Mesenteric fat pad (tissue), 1 donor: ENCODE measurements at regions not wholly inside any gene's neighbourhood (a gene's known extent, or its start where the extent isn't known, plus 50 kb on each side); places are given as distances from the start of the nearest gene placed in this dataset.

Experiments
- DNase-seq: peaks from one replicate; pipeline ENCODE4 v3.0.0-alpha.2; 2020; ENCODE audit warnings: low spot score
- donor health status: DM: yes; HTN: yes; CAD: no.

DNA sequence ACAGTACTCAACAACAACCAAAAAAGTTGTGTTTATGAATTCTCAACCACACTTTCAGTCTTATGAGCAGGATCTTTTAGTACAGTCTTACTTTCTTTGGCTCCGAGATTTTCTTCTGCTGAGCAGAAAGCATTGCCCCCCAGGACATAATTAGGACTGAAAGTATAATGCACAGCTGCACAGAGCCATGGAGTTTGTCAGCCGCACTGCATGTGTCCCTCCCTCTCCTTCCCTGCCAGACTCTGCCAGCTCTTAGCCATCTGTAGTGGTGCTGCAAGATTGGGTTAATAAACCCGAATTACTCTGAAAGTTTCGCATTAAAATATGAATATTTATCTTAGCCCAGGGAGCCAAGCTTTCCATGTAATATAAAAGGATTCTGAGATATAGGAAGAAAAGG is 179.6 kb upstream of the PTCHD4 start:
- DNase-seq: no peak

GRCh38 chr6:48289841-48290240 is 178.8 kb upstream of the PTCHD4 start:
- DNase-seq: no peak

DNA sequence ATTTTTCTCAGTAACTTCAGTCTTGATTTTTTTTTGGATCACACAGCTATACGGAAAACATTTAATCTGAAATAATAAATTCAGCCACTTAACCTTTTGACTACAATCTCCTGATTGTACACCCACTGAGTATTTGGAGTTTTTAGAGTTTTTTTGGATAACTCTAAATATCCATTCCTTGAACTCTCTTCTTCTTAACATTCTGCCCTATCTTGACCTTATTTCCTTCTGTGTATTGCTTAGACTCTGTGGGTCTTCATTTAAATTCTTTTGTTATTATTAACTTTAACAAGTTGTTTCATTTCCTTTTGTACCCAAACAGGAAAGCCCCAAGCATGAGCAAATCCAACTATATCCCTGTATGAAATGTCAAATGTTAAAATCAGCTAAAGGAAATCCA is 170.2 kb upstream of the PTCHD4 start:
- no peak for DNase-seq

- no peak for DNase-seq
These were observed 169.1 kb upstream of the PTCHD4 start for GRCh38 chr6:48280035-48280620.

DNA sequence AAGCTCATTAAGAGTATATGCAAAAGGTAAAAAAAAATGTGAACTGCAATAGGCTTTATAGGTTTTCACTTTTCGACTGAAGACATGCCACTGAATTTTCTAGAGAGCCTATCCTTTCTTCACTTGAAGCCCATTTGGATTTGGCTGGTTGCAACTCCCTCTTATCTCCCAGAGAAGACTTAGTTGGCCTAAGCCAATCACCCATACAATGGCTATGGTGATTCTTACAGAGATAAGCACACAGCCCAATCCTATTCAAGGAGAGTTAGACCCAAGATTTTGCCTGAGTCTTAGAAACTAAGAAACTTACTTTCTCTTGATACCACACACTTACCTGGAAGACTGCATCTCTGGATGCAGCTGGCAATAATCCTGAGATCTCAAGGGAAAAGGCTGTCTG is 167.3 kb upstream of the PTCHD4 start:
- no peak for DNase-seq

- no peak for DNase-seq
These were observed 161.5 kb upstream of the PTCHD4 start for GRCh38 chr6:48272518-48272917.

GRCh38 chr6:48255094-48255493 is 144.1 kb upstream of the PTCHD4 start:
- DNase-seq: no peak

DNA sequence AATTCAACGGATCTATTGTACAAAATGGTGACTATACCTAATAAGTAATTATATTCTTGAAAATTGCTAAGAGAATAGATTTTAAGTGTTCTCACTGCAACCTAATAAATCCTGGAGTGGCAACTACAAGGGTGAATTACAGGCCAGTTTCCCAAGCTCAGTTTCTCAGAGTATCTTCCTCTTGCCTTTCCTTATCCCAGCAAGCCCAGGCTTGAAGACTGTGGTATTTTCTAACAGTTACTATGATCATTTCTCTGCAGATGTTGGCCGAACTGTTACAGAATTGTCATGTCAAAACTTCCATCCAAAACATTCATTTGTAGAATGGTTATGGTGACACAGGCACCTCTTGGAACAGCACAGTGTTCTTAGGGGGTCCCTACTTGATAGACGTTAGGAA is 138.1 kb upstream of the PTCHD4 start:
- no peak for DNase-seq

- no peak for DNase-seq
These were observed 132.1 kb upstream of the PTCHD4 start for GRCh38 chr6:48243071-48243470.

- no peak for DNase-seq
These were observed 129.3 kb upstream of the PTCHD4 start for GRCh38 chr6:48240287-48240686.

- no peak for DNase-seq
These were observed 125.4 kb upstream of the PTCHD4 start for GRCh38 chr6:48236375-48236774.

DNA sequence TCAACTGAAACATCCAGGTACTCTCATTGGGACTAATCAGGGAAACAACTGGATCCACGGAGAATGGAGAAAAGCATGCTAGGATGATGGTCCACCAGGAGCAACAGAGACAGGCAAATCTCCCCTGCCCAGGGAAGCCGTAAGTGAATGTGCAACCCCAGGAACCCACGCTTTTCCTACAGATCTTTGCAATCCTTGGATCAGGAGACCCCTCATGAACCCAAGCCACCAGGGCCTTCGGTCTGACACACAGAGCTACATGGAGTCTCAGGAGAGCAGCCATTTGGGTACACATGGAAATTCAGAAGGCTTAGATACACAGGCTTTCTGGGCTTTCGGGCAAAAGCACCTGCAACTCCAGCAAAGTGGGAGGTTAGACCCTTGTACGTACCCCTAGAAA is 122.1 kb upstream of the PTCHD4 start:
- DNase-seq: no peak

GRCh38 chr6:48229841-48230240 is 118.8 kb upstream of the PTCHD4 start:
- no peak for DNase-seq

- DNase-seq: no peak
These were observed 111.2 kb upstream of the PTCHD4 start for GRCh38 chr6:48222241-48222640.

DNA sequence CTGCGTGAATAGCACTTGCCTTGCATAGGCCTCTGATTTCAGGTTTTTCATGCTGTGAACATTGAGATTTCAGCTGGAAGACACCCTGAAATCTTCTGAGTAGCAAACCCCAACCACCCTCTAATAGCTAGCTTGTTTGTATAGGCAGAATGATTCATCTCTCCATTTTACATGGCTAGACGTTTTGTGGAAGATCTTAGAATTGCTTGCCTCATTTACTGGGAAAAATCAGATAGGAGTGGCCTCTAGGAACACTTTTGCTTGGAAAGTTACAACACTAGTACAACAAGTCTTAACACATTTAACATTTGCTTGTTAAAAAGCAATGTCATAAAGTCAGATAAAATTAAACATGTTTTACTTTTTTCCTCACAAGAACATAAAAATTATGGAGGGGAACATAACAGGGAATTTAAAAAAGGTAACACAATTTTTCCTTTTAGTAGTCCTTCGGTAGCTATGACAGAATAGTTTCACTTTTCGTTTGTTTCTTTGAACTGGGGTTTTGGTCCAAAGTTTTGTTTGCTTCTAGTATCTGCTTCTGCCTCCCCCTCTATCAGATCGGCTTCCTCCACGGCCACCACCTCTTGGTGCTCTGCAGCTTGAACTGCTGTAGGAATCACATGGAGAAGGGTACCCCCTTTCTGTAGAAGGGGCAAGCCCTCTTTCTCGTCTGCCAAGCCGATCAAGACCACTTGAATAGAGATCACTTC is 102.2 kb upstream of the PTCHD4 start:
- no peak for DNase-seq

DNA sequence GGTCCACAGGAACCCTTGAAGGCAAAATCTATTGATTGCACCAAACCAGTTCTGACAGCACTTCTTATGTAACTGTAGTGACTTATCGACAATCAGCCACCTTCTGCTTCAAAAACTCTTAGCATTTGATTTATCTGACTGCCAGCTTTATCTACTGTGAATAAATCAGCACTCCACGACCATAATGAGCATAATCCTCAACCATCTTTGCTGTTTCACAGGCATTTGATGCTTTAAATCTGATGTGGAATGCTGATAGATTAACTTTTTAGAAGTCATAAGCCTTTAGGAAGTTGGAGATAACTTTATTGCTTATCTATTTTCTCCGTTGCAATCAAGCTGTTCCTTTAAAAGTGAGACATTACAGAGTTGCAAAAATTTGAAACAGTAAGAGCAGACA is 101.5 kb upstream of the PTCHD4 start:
- DNase-seq: no peak

- DNase-seq: no peak
These were observed 95.1 kb upstream of the PTCHD4 start for GRCh38 chr6:48206091-48206490.

DNA sequence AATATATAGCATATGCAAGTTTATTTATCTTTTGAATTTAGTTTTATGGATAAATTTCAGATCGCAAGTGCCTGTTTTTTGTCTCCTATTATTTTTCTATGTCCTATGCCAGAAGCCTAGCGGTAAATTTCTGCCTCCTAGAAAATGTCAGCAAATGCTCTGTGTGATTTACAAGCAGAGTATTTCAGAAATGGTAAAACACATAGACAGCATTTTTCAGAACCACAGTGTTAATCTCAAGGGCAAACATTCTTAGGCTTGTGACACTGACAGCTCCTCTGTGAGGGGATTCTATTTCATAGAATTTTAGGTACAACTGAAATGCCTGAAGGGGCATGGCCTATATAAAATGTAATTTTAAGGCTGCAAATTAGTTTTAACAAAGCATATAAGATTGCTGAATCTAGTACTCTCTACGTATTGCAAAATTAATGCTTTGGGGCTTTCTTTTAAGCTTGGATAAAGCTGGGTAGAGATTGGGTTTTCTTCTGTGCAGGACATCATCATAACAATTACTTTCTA is 89.9 kb upstream of the PTCHD4 start:
- no peak for DNase-seq

DNA sequence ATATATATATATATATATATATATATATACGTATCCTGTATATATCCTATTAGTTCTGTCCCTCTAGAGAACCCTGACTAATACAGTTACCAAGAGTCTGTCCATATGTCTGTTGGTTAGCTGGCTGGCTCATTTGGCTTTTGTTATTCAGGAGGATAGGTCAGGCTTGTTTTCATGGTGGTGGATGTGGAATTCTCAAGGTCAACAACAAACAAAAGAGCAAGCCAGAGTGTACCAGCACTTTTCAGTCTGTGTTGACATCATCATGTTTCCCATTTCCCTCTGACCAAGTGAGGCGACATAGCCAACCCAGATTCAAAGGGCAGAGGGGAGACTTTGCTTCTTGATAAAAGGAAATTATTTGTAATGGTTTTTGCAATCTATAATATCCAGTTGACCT is 88.5 kb upstream of the PTCHD4 start:
- DNase-seq: no peak

DNA sequence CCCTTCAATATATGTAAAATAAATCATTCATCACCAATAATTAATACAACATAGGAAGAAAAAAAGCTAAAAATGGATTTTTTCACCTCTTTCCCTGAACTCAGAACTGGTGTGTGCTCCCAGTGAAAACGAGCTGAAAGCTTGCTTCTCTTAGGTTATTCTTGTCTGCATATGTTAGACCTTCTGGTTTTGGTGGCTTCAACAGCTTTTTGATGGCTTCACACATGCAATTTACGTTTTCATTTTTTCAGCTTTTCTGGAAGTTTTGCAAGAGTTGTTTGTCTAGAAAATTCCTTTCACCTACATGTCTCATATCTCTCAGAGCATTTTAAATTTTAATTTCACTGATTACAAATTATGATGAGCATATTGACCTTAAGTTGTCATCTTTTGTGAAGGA is 86.9 kb upstream of the PTCHD4 start:
- no peak for DNase-seq

DNA sequence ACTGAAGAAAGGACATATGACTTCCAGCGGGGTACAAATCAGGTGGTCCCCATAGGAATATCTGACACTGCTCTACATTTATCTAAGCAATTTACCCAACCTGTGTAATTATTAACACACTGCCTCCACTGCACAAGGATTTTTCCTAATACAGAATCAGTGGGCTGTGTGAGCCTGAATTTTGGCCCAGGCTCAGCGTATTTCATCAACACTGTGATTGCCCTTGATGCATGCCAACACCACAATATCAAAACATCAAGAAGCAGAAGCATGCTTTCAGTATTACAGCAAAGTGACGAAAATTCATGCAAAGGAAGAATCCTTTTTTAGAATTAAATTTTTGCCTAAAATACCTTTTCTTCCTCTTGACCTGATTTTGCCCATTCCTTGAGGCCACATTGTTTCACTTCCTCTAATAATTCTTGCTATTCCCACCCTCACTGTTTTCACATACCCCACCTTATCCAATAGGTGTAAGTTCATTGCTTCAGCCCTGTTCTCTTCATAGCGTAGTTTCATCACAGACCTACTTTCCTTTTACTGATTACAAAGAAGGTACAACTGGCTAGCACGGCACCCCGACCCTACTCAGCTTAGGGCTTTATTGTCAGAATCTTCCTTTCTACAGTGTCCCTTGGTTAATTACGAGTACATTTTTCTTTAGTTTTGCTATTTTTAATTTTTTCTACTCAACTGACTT is 83.7 kb upstream of the PTCHD4 start:
- DNase-seq: no peak

DNA sequence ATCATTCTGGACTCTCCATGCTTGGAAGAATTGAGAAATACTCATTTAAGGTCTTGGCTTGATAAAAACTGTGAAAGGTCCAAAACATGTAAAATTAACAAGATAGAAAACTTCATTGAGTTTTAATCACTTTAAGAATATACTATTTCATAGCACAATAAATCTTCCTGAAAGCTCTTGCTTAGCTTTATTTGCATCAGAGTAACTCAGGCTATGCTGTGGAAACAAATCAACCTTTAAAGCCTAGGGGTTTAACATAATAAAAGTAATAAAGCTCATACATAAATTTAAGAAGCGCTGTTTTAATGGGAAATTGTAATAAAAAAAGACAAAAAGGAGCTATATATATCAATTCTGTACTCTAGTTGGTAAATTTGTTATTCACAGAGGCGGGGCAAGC is 77.2 kb upstream of the PTCHD4 start:
- DNase-seq: no peak

DNA sequence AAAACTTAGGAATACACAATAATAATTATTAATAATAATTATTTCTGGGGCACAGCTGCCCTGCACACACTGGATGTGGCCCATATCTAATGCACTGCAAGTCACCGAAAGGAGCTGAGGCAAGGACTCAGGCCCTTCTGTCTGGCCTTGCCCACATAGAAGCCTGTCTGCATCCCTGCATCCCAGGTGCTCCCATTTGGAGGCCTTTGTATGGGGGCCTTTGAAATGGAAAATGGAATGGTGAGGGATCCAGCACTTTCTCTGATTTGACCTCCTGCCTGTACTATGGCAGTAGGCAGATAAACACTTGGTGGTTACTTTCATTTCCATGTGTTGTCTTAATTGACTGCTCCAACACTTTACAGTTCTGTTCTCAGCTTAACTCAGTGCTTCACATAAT is 75.7 kb upstream of the PTCHD4 start:
- no peak for DNase-seq
